Osteoblast (primary cell): ENCODE measurements at regions not wholly inside any gene's neighbourhood (a gene's known extent, or its start where the extent isn't known, plus 50 kb on each side); places are given as distances from the start of the nearest gene placed in this dataset.

Experiments used
- DNase-seq: peaks from one replicate; pipeline ENCODE4 v3.0.0; 2011; ENCODE audit warnings: low spot score, mixed read lengths; ENCODE audit not compliant: insufficient read length; ENCODE audit errors: missing footprints
- H2AFZ ChIP-seq: 2 replicates; pipeline ENCODE4 v1.6.0; 2011; ENCODE audit warnings: mild to moderate bottlenecking, low read length
- H3K27ac ChIP-seq: 2 replicates; pipeline ENCODE4 v1.5.1; 2011; ENCODE audit warnings: mild to moderate bottlenecking, low read depth, low read length, moderate library complexity
- H3K27me3 ChIP-seq: 2 replicates; pipeline ENCODE4 v1.6.0; 2012; ENCODE audit warnings: mild to moderate bottlenecking, control low read depth, inconsistent platforms, low read length, moderate library complexity; ENCODE audit not compliant: insufficient read depth
- H3K36me3 ChIP-seq: 2 replicates; pipeline ENCODE4 v1.5.1; 2011; ENCODE audit warnings: mild to moderate bottlenecking, low read length, control low read depth, moderate library complexity; ENCODE audit not compliant: insufficient read depth
- H3K4me1 ChIP-seq: 2 replicates; pipeline ENCODE4 v1.5.1; 2011; ENCODE audit warnings: mild to moderate bottlenecking, low read length, control low read depth, moderate library complexity; ENCODE audit not compliant: insufficient read depth
- H3K4me2 ChIP-seq: 2 replicates; pipeline ENCODE4 v1.6.0; 2011; ENCODE audit warnings: mild to moderate bottlenecking, low read length; ENCODE audit not compliant: insufficient read depth
- H3K4me3 ChIP-seq: fragments of 200-600 bp; sonication (generic); 3 replicates; pipeline ENCODE4 v1.5.1; 2012; ENCODE audit warnings: mild to moderate bottlenecking, low read length, inconsistent platforms; ENCODE audit not compliant: insufficient read depth
- H3K79me2 ChIP-seq: 2 replicates; pipeline ENCODE4 v1.6.0; 2012; ENCODE audit warnings: mild to moderate bottlenecking, low read length, control low read depth, inconsistent platforms; ENCODE audit not compliant: insufficient read depth
- H3K9me3 ChIP-seq: 2 replicates; pipeline ENCODE4 v1.5.1; 2011; ENCODE audit warnings: low read depth, low read length, control low read depth
- H4K20me1 ChIP-seq: 2 replicates; pipeline ENCODE4 v1.6.0; 2012; ENCODE audit warnings: mild to moderate bottlenecking, low read length, control low read depth; ENCODE audit not compliant: insufficient read depth
- CTCF ChIP-seq: IDR thresholded peaks from 2 replicates; pipeline ENCODE4 v1.5.1; 2011; ENCODE audit warnings: mild to moderate bottlenecking, low read depth, low read length, moderate library complexity; ENCODE audit errors: extremely low read depth

GRCh38 chrX:14427614-14428013 lies 101.7 kb upstream of the GLRA2 start:
- no peak for TF ChIP-seq CTCF
- H3K4me3 ChIP-seq = no peak overlapping the region
- no peak overlapping the region for H2AFZ ChIP-seq
- H3K79me2 ChIP-seq = no peaks in the 10 kb centered on the region
- no peak overlapping the region for H3K27ac ChIP-seq
- no peak overlapping the region for H3K4me2 ChIP-seq
- H3K9me3 ChIP-seq = no peaks in the 10 kb centered on the region
- H3K4me1 ChIP-seq = no peaks in the 10 kb centered on the region
- H3K36me3 ChIP-seq = no peaks in the 10 kb centered on the region
- H4K20me1 ChIP-seq = no peaks in the 10 kb centered on the region
- no peaks in the 10 kb centered on the region for H3K27me3 ChIP-seq
- no peak for DNase-seq

GRCh38 chrX:14420841-14421240 lies 108.5 kb upstream of the GLRA2 start:
- Histone ChIP-seq H3K4me1 (no peaks in the 10 kb centered on the region), H3K79me2 (no peaks in the 10 kb centered on the region), H3K4me3 (no peak overlapping the region), H3K36me3 (no peaks in the 10 kb centered on the region), H3K27me3 (no peaks in the 10 kb centered on the region), H3K9me3 (no peaks in the 10 kb centered on the region), H3K4me2 (no peak overlapping the region), H2AFZ (no peak overlapping the region), H4K20me1 (no peaks in the 10 kb centered on the region), H3K27ac (no peak overlapping the region)
- DNase-seq = no peak
- TF ChIP-seq CTCF = no peak

GRCh38 chrX:14412686-14413085 lies 116.7 kb upstream of the GLRA2 start:
- TF ChIP-seq CTCF = no peak
- Histone ChIP-seq H3K27me3 (no peaks in the 10 kb centered on the region), H3K27ac (no peak overlapping the region), H3K4me3 (no peak overlapping the region), H3K4me1 (no peaks in the 10 kb centered on the region), H3K9me3 (no peaks in the 10 kb centered on the region), H4K20me1 (no peaks in the 10 kb centered on the region), H3K79me2 (no peaks in the 10 kb centered on the region), H2AFZ (no peak overlapping the region), H3K36me3 (no peaks in the 10 kb centered on the region), H3K4me2 (no peak overlapping the region)
- no peak for DNase-seq

- no peaks in the 10 kb centered on the region for H3K4me1 ChIP-seq
- TF ChIP-seq CTCF = no peak
- H3K36me3 ChIP-seq = no peaks in the 10 kb centered on the region
- H4K20me1 ChIP-seq = no peaks in the 10 kb centered on the region
- no peak overlapping the region for H3K4me2 ChIP-seq
- no peaks in the 10 kb centered on the region for H3K27me3 ChIP-seq
- H2AFZ ChIP-seq = no peak overlapping the region
- no peaks in the 10 kb centered on the region for H3K9me3 ChIP-seq
- H3K27ac ChIP-seq = no peak overlapping the region
- no peaks in the 10 kb centered on the region for H3K79me2 ChIP-seq
- H3K4me3 ChIP-seq = no peak overlapping the region
- no peak for DNase-seq
These were observed 118.0 kb upstream of the GLRA2 start for GRCh38 chrX:14411326-14411725.
